WTC11 (cell line): ENCODE measurements at regions not wholly inside any gene's neighbourhood (a gene's known extent, or its start where the extent isn't known, plus 50 kb on each side); places are given as distances from the start of the nearest gene placed in this dataset.

Source experiments
- ATAC-seq: fragments of 200-7000 bp; cut with Tn5 transposase; 2 replicates; pipeline ENCODE4 v1.10.0; 2021; ENCODE audit warnings: mild to moderate bottlenecking, moderate library complexity
- CTCF ChIA-PET: fragments of 300-600 bp; sonication (Branson Sonifier 250); formaldehyde crosslinking; loops from one replicate; lab custom pipeline; 2021; ENCODE audit warnings: antibody characterized with exemption; lab: Charles Lee
- POLR2A ChIA-PET: fragments of 350-600 bp; sonication (Branson Sonifier 250); formaldehyde crosslinking; loops from one replicate; lab custom pipeline; 2021; ENCODE audit warnings: antibody characterized with exemption; lab: Charles Lee
- DNase-seq: peaks from one replicate; pipeline ENCODE4 v3.0.0; 2021; ENCODE audit warnings: low spot score
- H3K27ac Mint-ChIP-seq: 2 replicates; pipeline ENCODE4 v1.8.0; 2021; ENCODE audit warnings: mixed read lengths
- H3K27me3 Mint-ChIP-seq: 2 replicates; pipeline ENCODE4 v1.8.0; 2021; ENCODE audit warnings: low read depth, mild to moderate bottlenecking, moderate library complexity, mixed read lengths
- H3K36me3 Mint-ChIP-seq: 2 replicates; pipeline ENCODE4 v1.8.0; 2021; ENCODE audit warnings: mixed read lengths
- H3K4me1 Mint-ChIP-seq: 2 replicates; pipeline ENCODE4 v1.8.0; 2022; ENCODE audit warnings: mixed read lengths
- H3K4me3 Mint-ChIP-seq: 2 replicates; pipeline ENCODE4 v1.8.0; 2021; ENCODE audit warnings: mild to moderate bottlenecking, moderate library complexity, mixed read lengths
- H3K9me3 Mint-ChIP-seq: 2 replicates; pipeline ENCODE4 v1.8.0; 2021; ENCODE audit warnings: mixed read lengths
- AFF4 ChIP-seq: sonication (generic); formaldehyde crosslinking; IDR thresholded peaks from 2 replicates; pipeline ENCODE4 v1.8.1; 2023; ENCODE audit warnings: mild to moderate bottlenecking, missing genetic modification reagents, borderline replicate concordance
- ATF1 ChIP-seq: sonication (generic); formaldehyde crosslinking; IDR thresholded peaks from 2 replicates; pipeline ENCODE4 v1.8.1; 2023; ENCODE audit warnings: mild to moderate bottlenecking, moderate library complexity, missing genetic modification reagents
- CREM ChIP-seq: sonication (generic); formaldehyde crosslinking; IDR thresholded peaks from 2 replicates; pipeline ENCODE4 v1.8.1; 2022; ENCODE audit warnings: mild to moderate bottlenecking, missing genetic modification reagents, moderate library complexity
- E2F4 ChIP-seq: sonication (generic); formaldehyde crosslinking; IDR thresholded peaks from 2 replicates; pipeline ENCODE4 v1.8.1; 2022; ENCODE audit warnings: low read depth, mild to moderate bottlenecking, moderate library complexity, missing genetic modification reagents, borderline replicate concordance
- E2F5 ChIP-seq: sonication (generic); formaldehyde crosslinking; IDR thresholded peaks from 2 replicates; pipeline ENCODE4 v1.8.1; 2022; ENCODE audit warnings: mild to moderate bottlenecking, moderate library complexity, missing genetic modification reagents
- FOXP4 ChIP-seq: sonication (generic); formaldehyde crosslinking; IDR thresholded peaks from 2 replicates; pipeline ENCODE4 v1.8.0; 2022; ENCODE audit warnings: mild to moderate bottlenecking, missing genetic modification reagents
- GRHL2 ChIP-seq: fragments of 250-450 bp; sonication (Bioruptor Pico); IDR thresholded peaks from 2 replicates; pipeline ENCODE4 v1.8.0; 2022; ENCODE audit warnings: mild to moderate bottlenecking, moderate library complexity; ENCODE audit not compliant: insufficient replicate concordance, severe bottlenecking
- NFATC4 ChIP-seq: fragments of 250-450 bp; sonication (Bioruptor Pico); IDR thresholded peaks from 2 replicates; pipeline ENCODE4 v1.9.0; 2021; ENCODE audit warnings: mild to moderate bottlenecking
- NFE2L1 ChIP-seq: sonication (generic); formaldehyde crosslinking; IDR thresholded peaks from 2 replicates; pipeline ENCODE4 v1.8.1; 2023; ENCODE audit warnings: missing genetic modification reagents
- NFYB ChIP-seq: sonication (generic); formaldehyde crosslinking; conservative IDR thresholded peaks from 2 replicates; pipeline ENCODE4 v1.8.0; 2022; ENCODE audit warnings: low read depth, missing genetic modification reagents
- RELA ChIP-seq: sonication (generic); formaldehyde crosslinking; IDR thresholded peaks from 2 replicates; pipeline ENCODE4 v1.8.1; 2022; ENCODE audit warnings: missing genetic modification reagents, mild to moderate bottlenecking, borderline replicate concordance
- TEAD1 ChIP-seq: sonication (generic); formaldehyde crosslinking; IDR thresholded peaks from 2 replicates; pipeline ENCODE4 v1.8.0; 2022; ENCODE audit warnings: mild to moderate bottlenecking, missing genetic modification reagents
- ZNF232 ChIP-seq: sonication (generic); formaldehyde crosslinking; IDR thresholded peaks from 2 replicates; pipeline ENCODE4 v1.8.0; 2022; ENCODE audit warnings: mild to moderate bottlenecking, missing genetic modification reagents
- ZNF263 ChIP-seq: sonication (generic); formaldehyde crosslinking; IDR thresholded peaks from 2 replicates; pipeline ENCODE4 v1.8.1; 2022; ENCODE audit warnings: low read depth, mild to moderate bottlenecking, moderate library complexity, missing genetic modification reagents
- ZNF396 ChIP-seq: fragments of 250-450 bp; sonication (Bioruptor Pico); IDR thresholded peaks from 2 replicates; pipeline ENCODE4 v1.8.0; 2021; ENCODE audit warnings: mild to moderate bottlenecking, moderate library complexity, borderline replicate concordance
- ZNF416 ChIP-seq: fragments of 250-450 bp; sonication (Bioruptor Pico); IDR thresholded peaks from 2 replicates; pipeline ENCODE4 v1.9.0; 2021; ENCODE audit warnings: mild to moderate bottlenecking, inconsistent platforms
- ZNF425 ChIP-seq: fragments of 250-450 bp; sonication (Bioruptor Pico); conservative IDR thresholded peaks from 2 replicates; pipeline ENCODE4 v1.9.0; 2021; ENCODE audit warnings: mild to moderate bottlenecking
- ZNF512 ChIP-seq: sonication (generic); formaldehyde crosslinking; IDR thresholded peaks from 2 replicates; pipeline ENCODE4 v1.8.1; 2022; ENCODE audit warnings: missing genetic modification reagents, borderline replicate concordance
- ZSCAN18 ChIP-seq: fragments of 250-450 bp; sonication (Bioruptor Pico); IDR thresholded peaks from 2 replicates; pipeline ENCODE4 v2.1.2; 2022; ENCODE audit warnings: mild to moderate bottlenecking, moderate library complexity

GRCh38 chr9:126038790-126039189, 287.8 kb upstream of the MVB12B start:
- Mint-ChIP-seq H3K4me1 (no peaks in the 10 kb centered on the region), H3K27ac (no peak overlapping the region), H3K4me3 (no peak overlapping the region), H3K27me3 (no peaks in the 10 kb centered on the region), H3K9me3 (peaks cover 19% of the 10 kb centered on the region), H3K36me3 (peaks cover 2% of the 10 kb centered on the region; the same call in 1 of the 2 replicates)
- ATAC-seq (no peak), DNase-seq (no peak)
- POLR2A ChIA-PET: no interaction called here
- TF ChIP-seq ZSCAN18 (no peak), GRHL2 (CRISPR knock-in tag) (no peak), FOXP4 (no peak), AFF4 (CRISPR knock-in tag) (no peak), NFATC4 (CRISPR knock-in tag) (no peak), ZNF396 (CRISPR knock-in tag) (no peak), ATF1 (no peak)
- CTCF ChIA-PET: interaction anchor here (0.8 kb wide), 1 partner anchor 631 kb away, joined by 3 read pairs; no protein-coding TSS in a partner anchor

- DNase-seq: no peak
- H3K27ac Mint-ChIP-seq: no peak overlapping the region
- no peak for ATAC-seq
- CTCF ChIA-PET: no interaction called here
- H3K27me3 Mint-ChIP-seq: no peaks in the 10 kb centered on the region; the same call in 1 of the 2 replicates
- H3K4me1 Mint-ChIP-seq: no peaks in the 10 kb centered on the region
- peaks cover 4% of the 10 kb centered on the region; the same call in 1 of the 2 replicates for H3K36me3 Mint-ChIP-seq
- POLR2A ChIA-PET: no interaction called here
- no peak overlapping the region for H3K4me3 Mint-ChIP-seq
- peaks cover 32% of the 10 kb centered on the region for H3K9me3 Mint-ChIP-seq
- TF ChIP-seq NFYB: no peak
- TF ChIP-seq TEAD1 (CRISPR knock-in tag): no peak
- no peak for TF ChIP-seq ZNF425 (CRISPR knock-in tag)
- TF ChIP-seq ZNF416 (CRISPR knock-in tag): no peak
- TF ChIP-seq ZNF232: no peak
- TF ChIP-seq ZSCAN18: no peak
- no peak for TF ChIP-seq E2F5 (CRISPR knock-in tag)
- TF ChIP-seq NFE2L1 (CRISPR knock-in tag): no peak
- TF ChIP-seq ZNF263 (CRISPR knock-in tag): no peak
- no peak for TF ChIP-seq E2F4 (CRISPR knock-in tag)
- no peak for TF ChIP-seq CREM
- TF ChIP-seq RELA: no peak
- no peak for TF ChIP-seq ZNF512 (CRISPR knock-in tag)
These were observed 282.9 kb upstream of the MVB12B start for GRCh38 chr9:126043681-126044080.
